ENCODE measurements at regions not wholly inside any gene's neighbourhood (a gene's known extent, or its start where the extent isn't known, plus 50 kb on each side); places are given as distances from the start of the nearest gene placed in this dataset.

DNA sequence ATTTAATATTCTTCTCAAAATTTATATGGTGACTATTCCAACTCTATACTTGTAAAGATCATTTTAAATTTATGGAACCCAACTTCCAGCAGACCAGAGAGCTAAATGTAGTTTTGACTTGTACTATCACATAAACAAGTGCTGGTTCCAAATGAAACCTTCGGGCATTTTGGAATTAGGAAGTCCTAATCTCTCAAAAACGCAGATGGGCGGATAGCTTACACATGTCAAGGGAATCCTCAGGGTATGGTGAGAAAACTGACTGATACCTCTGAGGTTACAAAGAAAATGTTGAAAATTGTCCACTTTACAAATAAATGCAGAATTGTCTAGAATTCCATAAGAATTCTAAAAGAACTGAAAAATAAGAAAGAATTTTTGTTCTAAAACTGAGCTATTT, 224.1 kb downstream of the SS18 start:
- DNase-seq, result no peak

GRCh38 chr18:25862881-25863600, 227.4 kb downstream of the SS18 start:
- no peak for DNase-seq

DNA sequence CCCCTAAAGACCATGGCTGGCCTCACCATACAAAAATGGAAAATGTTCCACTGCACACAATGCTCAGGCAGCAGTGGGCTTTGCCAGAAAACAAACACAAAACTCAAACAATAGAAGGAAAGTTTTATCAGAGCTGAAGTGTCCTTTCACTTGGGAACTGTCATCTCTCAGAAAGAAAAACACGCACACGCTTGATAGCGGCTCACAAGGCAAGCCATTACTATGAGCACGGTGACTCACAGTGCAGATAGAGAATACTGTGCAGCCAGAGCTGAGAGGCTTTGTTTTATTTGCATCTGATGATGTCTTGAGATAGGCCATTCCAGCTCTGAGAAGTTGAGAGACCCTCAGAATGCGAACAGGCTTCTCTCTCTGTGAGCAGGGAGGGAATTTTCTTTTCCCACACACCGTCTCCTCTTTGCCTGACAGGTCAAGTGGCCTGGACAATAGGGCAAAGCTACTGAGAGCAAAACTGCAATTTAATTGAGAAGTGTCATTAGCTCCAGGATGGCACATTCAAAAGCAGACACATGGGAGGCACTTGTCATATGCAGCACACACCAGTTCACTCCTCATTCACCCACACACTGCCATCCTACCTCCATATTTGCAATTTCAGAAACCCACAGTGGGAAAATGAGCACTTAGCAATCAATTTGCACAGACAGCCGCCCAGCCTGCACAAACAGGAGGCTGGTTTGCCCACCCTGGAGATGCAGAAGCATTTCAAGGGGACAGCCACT, 236.6 kb downstream of the SS18 start:
- no peak for DNase-seq

DNA sequence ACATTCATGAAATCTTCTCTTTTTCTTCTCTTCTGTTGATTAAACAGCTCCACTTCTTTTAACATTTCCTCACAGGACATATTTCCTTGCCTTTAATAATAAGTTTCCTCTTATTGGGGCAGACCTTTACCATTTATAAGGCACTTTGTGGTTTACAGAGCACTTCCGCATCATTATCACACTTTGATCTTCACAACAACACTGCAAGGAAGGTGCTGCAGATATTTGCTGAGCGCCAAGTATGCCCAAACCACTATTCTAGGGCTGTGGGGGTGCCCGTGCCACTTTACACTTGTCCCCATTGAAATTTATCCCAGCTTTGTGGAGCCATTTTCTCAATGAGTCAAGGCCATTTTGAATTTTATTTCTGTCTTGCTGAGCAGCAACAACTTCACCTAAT, 246.6 kb downstream of the SS18 start:
- DNase-seq, result no peak

DNA sequence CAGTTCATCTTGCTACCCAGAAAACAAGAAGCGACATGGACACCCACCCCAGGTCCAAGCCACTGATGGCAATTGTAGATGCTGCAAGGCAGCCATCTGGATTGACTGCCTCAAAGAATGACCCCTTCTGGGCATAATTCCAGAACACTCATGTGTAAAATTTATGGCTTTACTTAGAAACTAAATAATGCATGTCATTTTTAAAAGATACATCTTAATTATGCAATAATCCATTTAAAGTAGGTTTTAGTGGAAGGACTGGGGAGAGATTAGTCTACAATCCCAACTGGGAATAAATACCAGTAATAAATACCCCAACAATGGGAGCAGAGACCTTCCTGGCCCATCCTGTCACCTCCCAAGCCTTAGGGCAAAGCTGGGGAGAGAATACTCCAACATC, 247.7 kb downstream of the SS18 start:
- peak; percentile 47 to 79 for DNase-seq

GRCh38 chr18:25834061-25834460, 256.4 kb downstream of the SS18 start:
- DNase-seq, result no peak

- peak; percentile 22 to 73 for DNase-seq
Measured at GRCh38 chr18:25832001-25832604, 258.3 kb downstream of the SS18 start.

DNA sequence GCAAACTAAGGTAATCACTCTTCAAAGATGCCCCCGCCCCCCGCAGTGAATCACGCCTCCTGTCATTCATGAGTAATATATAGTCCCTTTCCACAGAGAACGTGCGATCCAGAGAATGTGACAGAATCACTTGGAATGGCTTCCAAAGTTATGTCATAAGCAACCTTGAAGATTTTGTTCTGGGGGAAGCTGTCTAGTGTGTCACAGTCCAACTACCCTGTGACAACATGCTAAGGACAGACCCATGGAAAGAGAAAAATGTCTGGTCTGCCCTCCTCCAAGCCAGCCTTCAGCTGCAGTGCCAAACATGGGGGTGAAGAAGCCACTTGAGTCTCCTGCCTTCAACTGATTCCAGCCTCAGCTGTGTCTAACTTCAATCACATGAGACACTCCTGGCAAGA, 259.1 kb downstream of the SS18 start:
- DNase-seq, result no peak

DNA sequence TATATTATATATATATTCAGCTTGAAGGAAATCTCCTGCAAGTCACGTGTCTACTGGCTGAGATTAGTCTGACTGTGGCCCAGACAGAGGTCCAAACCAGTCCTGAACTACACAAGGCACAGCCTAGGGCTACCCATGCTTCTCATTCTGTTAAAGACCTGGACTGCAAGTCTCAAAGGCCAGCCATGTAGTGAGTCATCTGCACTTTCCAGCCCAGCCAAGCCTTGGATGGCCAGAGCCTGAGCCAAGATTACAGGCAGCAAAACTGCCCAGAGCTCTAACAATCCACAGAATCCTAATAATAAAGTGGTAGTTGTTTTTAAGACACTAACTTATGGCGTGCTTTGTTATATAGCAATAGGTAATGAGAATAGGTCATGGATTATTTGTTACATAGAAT, 259.6 kb downstream of the SS18 start:
- peak in 1 of 2 experiments; percentile 8 for DNase-seq

GRCh38 chr18:25827961-25828561, 262.4 kb downstream of the SS18 start:
- DNase-seq, result peak in 1 of 2 experiments; percentile 13

DNA sequence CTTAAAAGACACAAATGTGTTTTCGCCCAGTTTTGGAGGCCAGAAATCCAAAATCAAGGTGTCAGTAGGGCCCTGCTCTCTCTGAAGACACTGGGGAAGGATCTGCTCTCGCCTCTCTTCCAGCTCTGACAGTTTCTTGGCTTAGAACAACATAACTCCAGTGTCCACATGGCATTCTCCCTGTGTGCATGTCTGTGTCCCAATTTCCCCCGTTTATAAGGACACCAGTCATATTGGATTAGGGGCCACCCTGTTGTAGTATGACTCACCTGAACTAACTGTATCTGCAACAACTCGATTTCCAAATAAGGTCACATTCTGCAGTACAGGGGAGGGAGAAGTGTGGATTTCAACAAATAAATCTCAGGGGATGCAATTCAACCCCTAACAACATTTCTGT, 263.2 kb downstream of the SS18 start:
- peak in 1 of 2 experiments; percentile 14 for DNase-seq

GRCh38 chr18:25826823-25827222, 263.6 kb downstream of the SS18 start:
- DNase-seq, result no peak

DNA sequence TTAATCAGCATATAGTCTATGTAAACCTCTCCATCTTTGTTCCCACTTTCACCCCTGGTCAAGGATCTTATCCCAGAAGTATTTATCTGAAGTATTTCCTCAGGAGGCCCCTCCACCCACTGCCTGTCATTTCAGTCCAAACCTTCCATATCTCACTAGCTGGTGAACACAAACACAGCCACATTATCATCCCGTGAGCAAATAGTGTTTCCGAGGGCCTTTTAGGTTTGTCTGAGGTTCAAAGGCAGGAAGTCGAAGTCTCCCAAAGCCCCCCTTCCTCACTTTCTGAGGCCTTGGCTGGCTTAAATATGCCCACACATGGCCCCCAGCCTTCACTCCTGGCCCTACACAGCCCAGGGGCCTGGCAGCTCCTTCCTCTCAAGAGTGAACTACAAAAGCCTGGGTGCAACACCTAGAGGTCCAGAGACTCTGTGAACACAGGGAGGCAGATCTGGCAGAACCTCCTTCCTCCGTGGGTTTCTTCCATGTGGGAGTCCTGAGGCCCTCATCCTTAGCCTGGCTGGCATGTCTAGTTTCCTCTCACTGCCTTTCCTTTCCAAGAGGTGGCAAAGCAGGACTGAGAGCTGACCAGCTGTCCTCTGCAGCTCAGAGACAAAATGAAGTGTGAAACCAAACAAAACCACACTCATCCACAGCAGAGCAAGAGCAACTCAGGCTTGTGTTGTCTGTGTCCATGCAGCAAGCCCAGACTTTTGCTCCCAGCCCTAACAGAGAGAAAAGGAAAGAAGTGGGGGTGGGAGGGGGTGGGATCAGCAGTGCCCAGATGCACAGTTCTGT, 264.2 kb downstream of the SS18 start:
- DNase-seq, result no peak

- no peak for DNase-seq
Measured at GRCh38 chr18:25825056-25825455, 265.4 kb downstream of the SS18 start.

DNA sequence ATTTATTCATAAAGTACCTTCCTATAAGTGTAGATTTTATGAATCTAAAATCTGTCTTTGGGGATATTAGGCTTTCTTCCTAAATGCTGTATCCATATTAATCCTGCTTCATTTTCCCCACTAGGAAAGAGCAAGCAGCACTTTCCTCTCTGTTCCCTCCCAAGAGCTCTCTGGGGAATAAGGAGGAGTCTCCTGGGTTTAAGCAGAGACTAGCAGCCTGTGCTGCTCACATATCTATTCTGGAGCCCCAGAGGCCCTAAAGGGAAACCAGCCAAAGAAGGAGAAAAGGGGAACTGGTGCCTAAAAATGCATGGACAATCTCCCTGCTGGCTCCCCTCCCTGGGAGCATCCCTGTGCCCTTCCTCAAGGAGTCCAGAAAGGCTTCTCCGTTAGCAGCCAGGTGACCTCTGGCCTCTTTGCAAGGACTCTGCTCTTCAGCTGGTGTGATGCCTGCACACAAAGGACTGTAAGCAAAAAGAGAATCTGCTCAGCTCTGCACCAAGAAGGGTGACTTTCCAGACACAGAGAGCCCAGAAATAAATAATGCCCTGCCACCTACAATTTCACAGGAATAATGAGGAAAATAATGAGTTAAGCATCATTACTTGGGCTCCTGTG, 270.6 kb downstream of the SS18 start:
- DNase-seq, result no peak

GRCh38 chr18:25818505-25818904, 271.9 kb downstream of the SS18 start:
- DNase-seq, result no peak

DNA sequence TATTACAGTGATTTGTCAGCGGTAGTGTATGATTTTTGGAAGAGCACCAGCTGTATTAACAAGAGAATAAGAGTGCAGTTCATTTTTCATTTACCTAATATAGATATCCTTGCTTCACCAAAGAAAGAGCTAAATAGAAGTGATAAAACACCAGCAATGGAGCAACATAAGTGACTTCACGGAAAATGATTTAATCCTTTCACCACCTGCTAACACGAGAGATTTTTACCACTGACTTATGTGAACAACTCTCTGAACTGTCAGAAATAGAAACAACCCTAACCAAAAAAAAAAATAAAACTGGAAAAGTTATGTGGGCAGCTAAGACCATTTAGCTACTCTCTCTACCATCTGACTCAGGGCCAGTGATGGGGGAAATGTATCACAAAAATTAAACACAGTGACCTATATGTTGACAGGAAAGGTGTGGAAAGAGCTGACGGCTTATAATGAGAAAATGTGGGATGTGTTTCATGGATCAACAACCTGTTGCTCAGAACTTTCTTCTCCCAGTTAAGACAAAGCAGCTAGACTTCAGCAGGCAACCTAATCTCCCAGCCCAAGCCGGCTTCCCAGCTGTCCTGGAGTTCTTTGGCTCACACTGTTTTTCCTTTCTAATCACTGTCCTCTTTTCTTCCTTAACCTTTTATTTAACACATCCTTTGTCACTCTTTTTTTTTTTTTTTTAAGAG, 272.7 kb downstream of the SS18 start:
- no peak for DNase-seq

GRCh38 chr18:25815659-25816058, 274.8 kb downstream of the SS18 start:
- no peak for DNase-seq

DNA sequence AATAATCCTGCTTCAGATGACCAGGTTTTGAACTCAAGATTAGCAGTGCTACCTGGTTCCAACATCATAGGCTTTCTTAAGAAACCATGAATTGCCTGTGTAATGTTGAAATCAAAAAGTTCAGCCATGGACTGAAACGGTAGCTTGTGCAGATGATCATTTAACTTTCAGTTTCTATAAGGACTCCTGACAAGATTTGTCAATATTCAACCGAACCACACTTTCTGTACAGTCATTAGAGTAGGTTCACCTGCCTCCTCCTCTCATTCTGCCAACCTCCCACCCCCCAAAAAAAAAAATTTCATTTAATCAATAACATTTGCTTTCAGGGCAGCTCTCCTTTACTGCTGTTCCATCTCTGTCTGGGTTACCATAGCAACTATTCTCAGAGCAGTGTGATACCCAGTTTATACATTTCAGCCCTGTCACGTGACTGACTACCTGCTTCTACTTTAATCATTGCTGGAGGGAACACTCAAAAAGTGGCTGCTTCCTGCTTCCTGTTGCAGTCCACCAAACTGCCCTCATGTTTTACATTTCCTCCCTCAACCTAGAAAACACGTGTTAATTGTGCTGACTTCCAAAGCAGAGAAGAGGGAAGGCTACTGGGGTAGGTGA, 275.5 kb downstream of the SS18 start:
- DNase-seq, result no peak

- no peak for DNase-seq
Measured at GRCh38 chr18:25813110-25813509, 277.3 kb downstream of the SS18 start.

GRCh38 chr18:25810736-25811135, 279.7 kb downstream of the SS18 start:
- no peak for DNase-seq

Measured in NCI-H446 (cell line).